ENCODE measurements at regions not wholly inside any gene's neighbourhood (a gene's known extent, or its start where the extent isn't known, plus 50 kb on each side); places are given as distances from the start of the nearest gene placed in this dataset.
A peak's percentile ranks its signal among the peaks of the same experiment; 100 is the strongest.

GRCh38 chr12:93989949-93990348 is 158.4 kb upstream of the PLXNC1 start:
- no peak for ATAC-seq
- TF ChIP-seq OSR1 (CRISPR knock-in tag; IDR thresholded peaks at IDR 0.05) (no peak), ZNF70 (CRISPR knock-in tag; IDR thresholded peaks at IDR 0.05) (no peak), GLIS3 (CRISPR knock-in tag; IDR thresholded peaks at IDR 0.05) (no peak), SNAI2 (CRISPR knock-in tag; IDR thresholded peaks at IDR 0.05) (no peak), ZC3H10 (CRISPR knock-in tag; IDR thresholded peaks at IDR 0.05) (no peak), TOX (CRISPR knock-in tag; IDR thresholded peaks at IDR 0.05; ENCODE audit: borderline replicate concordance) (no peak), ARNTL (CRISPR knock-in tag; IDR thresholded peaks at IDR 0.05; ENCODE audit: borderline replicate concordance, low read depth) (no peak), BACH2 (CRISPR knock-in tag; IDR thresholded peaks at IDR 0.05; ENCODE audit: borderline replicate concordance) (no peak), ISL1 (CRISPR knock-in tag; IDR thresholded peaks at IDR 0.05) (no peak), CREB5 (CRISPR knock-in tag; IDR thresholded peaks at IDR 0.05; ENCODE audit: low read depth) (no peak), RARB (CRISPR knock-in tag; IDR thresholded peaks at IDR 0.05) (no peak)

- TF ChIP-seq PPARA (CRISPR knock-in tag; IDR thresholded peaks at IDR 0.05; ENCODE audit: borderline replicate concordance), result no peak
- ATAC-seq, result peak; percentile 87
Observed at GRCh38 chr12:93990832-93991803, 157.3 kb upstream of the PLXNC1 start.

- no peak for TF ChIP-seq ISL1 (CRISPR knock-in tag; IDR thresholded peaks at IDR 0.05)
- no peak for TF ChIP-seq ARNTL (CRISPR knock-in tag; IDR thresholded peaks at IDR 0.05; ENCODE audit: borderline replicate concordance, low read depth)
- TF ChIP-seq TOX (CRISPR knock-in tag; IDR thresholded peaks at IDR 0.05; ENCODE audit: borderline replicate concordance), result no peak
- TF ChIP-seq OSR1 (CRISPR knock-in tag; IDR thresholded peaks at IDR 0.05), result no peak
- no peak for TF ChIP-seq ZNF8 (CRISPR knock-in tag; IDR thresholded peaks at IDR 0.05)
- TF ChIP-seq TSHZ2 (CRISPR knock-in tag; IDR thresholded peaks at IDR 0.05), result no peak
- no peak for TF ChIP-seq PATZ1 (CRISPR knock-in tag; IDR thresholded peaks at IDR 0.05; ENCODE audit: borderline replicate concordance)
- TF ChIP-seq ZFP30 (CRISPR knock-in tag; IDR thresholded peaks at IDR 0.05), result no peak
- TF ChIP-seq ZNF565 (CRISPR knock-in tag; conservative IDR thresholded peaks at IDR 0.05; ENCODE audit: low read depth), result no peak
- no peak for TF ChIP-seq GLIS3 (CRISPR knock-in tag; IDR thresholded peaks at IDR 0.05)
- no peak for TF ChIP-seq ESRRG (CRISPR knock-in tag; IDR thresholded peaks at IDR 0.05)
- no peak for TF ChIP-seq CSDC2 (CRISPR knock-in tag; IDR thresholded peaks at IDR 0.05)
- ATAC-seq, result no peak
Observed at GRCh38 chr12:93991829-93992461, 156.4 kb upstream of the PLXNC1 start.

- no peak for ATAC-seq
Observed at GRCh38 chr12:93994721-93995120, 153.7 kb upstream of the PLXNC1 start.

GRCh38 chr12:93996321-93996720 is 152.1 kb upstream of the PLXNC1 start:
- TF ChIP-seq ZNF8 (CRISPR knock-in tag; IDR thresholded peaks at IDR 0.05) (no peak), ESRRG (CRISPR knock-in tag; IDR thresholded peaks at IDR 0.05) (no peak), ISL1 (CRISPR knock-in tag; IDR thresholded peaks at IDR 0.05) (no peak)
- ATAC-seq, result no peak

More at GRCh38 chr12:93994721-93995120, 153.7 kb upstream of the PLXNC1 start:
- no peak for TF ChIP-seq ESRRG (CRISPR knock-in tag; IDR thresholded peaks at IDR 0.05)
